Tibial nerve (tissue), 4 donors: ENCODE measurements at regions not wholly inside any gene's neighbourhood (a gene's known extent, or its start where the extent isn't known, plus 50 kb on each side); places are given as distances from the start of the nearest gene placed in this dataset.

Experiments used
- CTCF ChIP-seq, 5 experiments: fragments of 200-600 bp in 3 of 5; fragments of 450-650 bp in 2 of 5; sonication (generic) in 3 of 5; IDR thresholded peaks; one replicate each; pipeline ENCODE4 v1.5.1; 2016 to 2019; ENCODE audit warnings: antibody characterized with exemption in 5 of 5, mild to moderate bottlenecking in 3 of 5, moderate library complexity in 2 of 5
- EP300 ChIP-seq, 2 donors: sonication (generic); formaldehyde crosslinking; IDR thresholded peaks; one replicate each; pipeline ENCODE4 v1.6.1; 2017; ENCODE audit warnings: antibody characterized with exemption in 2 of 2, mild to moderate bottlenecking in 1 of 2
- POLR2A ChIP-seq, 2 donors: fragments of 450-650 bp; IDR thresholded peaks; one replicate each; pipeline ENCODE4 v1.6.1; 2017; ENCODE audit warnings: antibody characterized with exemption in 2 of 2, mild to moderate bottlenecking in 2 of 2, moderate library complexity in 2 of 2

- TF ChIP-seq CTCF (IDR thresholded peaks at IDR 0.05) (no peak), EP300 (IDR thresholded peaks at IDR 0.05) (no peak), POLR2A (IDR thresholded peaks at IDR 0.05) (no peak)
Measured at GRCh38 chr1:83760226-83761021, 238.5 kb downstream of the TTLL7 start.
